ENCODE measurements at regions not wholly inside any gene's neighbourhood (a gene's known extent, or its start where the extent isn't known, plus 50 kb on each side); places are given as distances from the start of the nearest gene placed in this dataset.

- TF ChIP-seq CTCF (IDR thresholded peaks at IDR 0.05; ENCODE audit: insufficient read depth, low read length): no peak
- no peak for TF ChIP-seq SPI1 (IDR thresholded peaks at IDR 0.05; ENCODE audit: borderline replicate concordance, low read depth)
Measured at GRCh38 chr13:69601661-69602060, 506.0 kb upstream of the ATXN8OS start.

All from HL-60 (cell line).